Endothelial cell of umbilical vein (primary cell): ENCODE measurements at regions not wholly inside any gene's neighbourhood (a gene's known extent, or its start where the extent isn't known, plus 50 kb on each side); places are given as distances from the start of the nearest gene placed in this dataset.

ENCODE experiments used
- BruUV-seq: library from RNA; stranded (reverse); fragments of 400-500 nt; replicated peaks from 2 replicates; lab custom pipeline; 2021; lab: Mats Ljungman, UMichigan
- CTCF ChIA-PET: fragments of 300-600, 350-600 bp; sonication (Branson Sonifier 250); formaldehyde crosslinking; loops from one replicate; lab custom pipeline; 2021; ENCODE audit warnings: antibody characterized with exemption, inconsistent platforms; lab: Charles Lee
- POLR2A ChIA-PET: fragments of 300-600, 350-600 bp; sonication (Branson Sonifier 250); formaldehyde crosslinking; loops from one replicate; lab custom pipeline; 2021; ENCODE audit warnings: antibody characterized with exemption, inconsistent platforms; lab: Charles Lee
- DNase-seq: peaks from one replicate; pipeline ENCODE4 v3.0.0-alpha.2; 2011; ENCODE audit warnings: low read depth, low spot score
- FAIRE-seq: peaks from 2 replicates; lab custom pipeline; 2011; peaks lifted over from hg19 to GRCh38; lab: Jason Lieb, UNC
- H2AFZ ChIP-seq: 2 replicates; pipeline ENCODE4 v1.6.0; 2012; ENCODE audit warnings: low read depth, low read length, control low read depth, inconsistent platforms
- H3K27ac ChIP-seq: 2 replicates; pipeline ENCODE4 v1.5.1; 2011; ENCODE audit warnings: low read depth, mild to moderate bottlenecking, control low read depth, low read length, moderate library complexity; ENCODE audit not compliant: insufficient read depth
- H3K27me3 ChIP-seq, 2 experiments: 2 replicates each; pipeline versions ENCODE4 v1.6.0 to v1.6.1; 2011; ENCODE audit warnings: low read length in 2 of 2, mixed read lengths in 1 of 2; ENCODE audit not compliant: control insufficient read depth in 2 of 2, insufficient read depth in 2 of 2
- H3K36me3 ChIP-seq, 2 experiments: 2 replicates in 1 of 2; 3 replicates in 1 of 2; pipeline ENCODE4 v1.5.1; 2011; ENCODE audit warnings: low read length in 2 of 2, mild to moderate bottlenecking in 1 of 2, moderate library complexity in 1 of 2; ENCODE audit not compliant: control insufficient read depth in 2 of 2, insufficient read depth in 2 of 2; ENCODE audit errors: extremely low read depth in 1 of 2
- H3K4me1 ChIP-seq: 3 replicates; pipeline ENCODE4 v1.5.1; 2011; ENCODE audit warnings: mild to moderate bottlenecking, low read length; ENCODE audit not compliant: control insufficient read depth, insufficient read depth; ENCODE audit errors: extremely low read depth
- H3K4me2 ChIP-seq: 2 replicates; pipeline ENCODE4 v1.6.1; 2011; ENCODE audit warnings: low read length, control low read depth, mixed read lengths; ENCODE audit not compliant: insufficient read depth
- H3K4me3 ChIP-seq, 3 experiments: fragments of 200-600 bp in 1 of 3; sonication (generic), shearing (Covaris generic) in 1 of 3; replicated peaks in 1 of 3; 2 replicates each; pipeline ENCODE4 v1.5.1; 2011 to 2016; ENCODE audit warnings: control low read depth in 3 of 3, low read length in 3 of 3, mild to moderate bottlenecking in 2 of 3, inconsistent platforms in 1 of 3, low read depth in 1 of 3, moderate library complexity in 1 of 3; ENCODE audit not compliant: insufficient read depth in 1 of 3
- H3K79me2 ChIP-seq: 2 replicates; pipeline ENCODE4 v1.6.0; 2012; ENCODE audit warnings: low read length, inconsistent platforms; ENCODE audit not compliant: control insufficient read depth, insufficient read depth
- H3K9ac ChIP-seq: replicated peaks from 2 replicates; pipeline ENCODE3; 2011; ENCODE audit warnings: low read length, control low read depth; ENCODE audit not compliant: insufficient read depth; ENCODE audit errors: extremely low read depth
- H3K9me1 ChIP-seq: replicated peaks from 3 replicates; pipeline ENCODE4 v1.6.0; 2011; ENCODE audit warnings: mild to moderate bottlenecking, low read length; ENCODE audit not compliant: control insufficient read depth, insufficient read depth; ENCODE audit errors: extremely low read depth
- H3K9me3 ChIP-seq: replicated peaks from 2 replicates; pipeline ENCODE4 v1.5.1; 2012; ENCODE audit warnings: low read length, inconsistent platforms; ENCODE audit not compliant: control insufficient read depth, insufficient read depth
- H4K20me1 ChIP-seq: replicated peaks from 2 replicates; pipeline ENCODE3; 2011; ENCODE audit warnings: mild to moderate bottlenecking, low read length; ENCODE audit not compliant: control insufficient read depth, insufficient read depth; ENCODE audit errors: extremely low read depth
- EZH2 ChIP-seq: IDR thresholded peaks from 2 replicates; pipeline ENCODE4 v1.6.1; 2012; ENCODE audit warnings: borderline replicate concordance, low read depth, mild to moderate bottlenecking, moderate library complexity, low read length, inconsistent platforms; ENCODE audit not compliant: severe bottlenecking
- FOS ChIP-seq: IDR thresholded peaks from 2 replicates; pipeline ENCODE4 v1.6.1; 2011; ENCODE audit warnings: mild to moderate bottlenecking, low read length, moderate library complexity, borderline replicate concordance; ENCODE audit not compliant: insufficient read depth
- GATA2 ChIP-seq: IDR thresholded peaks from 2 replicates; pipeline ENCODE4 v1.7.0; 2011; ENCODE audit warnings: low read depth, mild to moderate bottlenecking, moderate library complexity, mixed read lengths, low read length; ENCODE audit not compliant: insufficient read length, insufficient read depth
- JUN ChIP-seq: IDR thresholded peaks from 2 replicates; pipeline ENCODE4 v1.6.1; 2011; ENCODE audit warnings: borderline replicate concordance, low read depth; ENCODE audit not compliant: insufficient read length, insufficient read depth
- MYC ChIP-seq: IDR thresholded peaks from one replicate; pipeline ENCODE4 v1.6.1; 2011; ENCODE audit warnings: mild to moderate bottlenecking, low read depth, low read length
- POLR2A ChIP-seq: IDR thresholded peaks from 2 replicates; pipeline ENCODE4 v1.6.1; 2012; ENCODE audit warnings: low read depth, mild to moderate bottlenecking, control low read depth, low read length
- POLR2AphosphoS5 ChIP-seq: IDR thresholded peaks from 2 replicates; pipeline ENCODE4 v1.6.1; 2012; ENCODE audit warnings: low read depth, mild to moderate bottlenecking, control low read depth, low read length, moderate library complexity; ENCODE audit not compliant: insufficient read depth
- dilution Hi-C: fragments of 300-500 bp; cut with MboI; formaldehyde crosslinking; loops from one replicate; pipeline ENCODE4 v1.15.0; 2019; ENCODE audit warnings: low sequenced_read_pairs; ENCODE audit not compliant: extremely low pct_ligation_motif_present
- intact Hi-C: fragments of 100-400 bp; cut with micrococcal nuclease; formaldehyde crosslinking; loops from one replicate; pipeline ENCODE4 v1.10.0; 2022
- TF ChIP-seq, protein P1 (sequence below), 2 donors: IDR thresholded peaks; 1 replicate in 1 of 2; 2 replicates in 1 of 2; pipeline ENCODE4 v1.5.1; 2011; ENCODE audit warnings: low read length in 2 of 2, mild to moderate bottlenecking in 2 of 2, moderate library complexity in 2 of 2, control low read depth in 1 of 2, inconsistent platforms in 1 of 2, low read depth in 1 of 2; ENCODE audit not compliant: insufficient read depth in 1 of 2; ENCODE audit errors: extremely low read depth in 1 of 2
- TF ChIP-seq, protein P2 (sequence below): IDR thresholded peaks from 2 replicates; pipeline ENCODE4 v1.6.1; 2011; ENCODE audit not compliant: insufficient read depth, insufficient read length

DNA sequence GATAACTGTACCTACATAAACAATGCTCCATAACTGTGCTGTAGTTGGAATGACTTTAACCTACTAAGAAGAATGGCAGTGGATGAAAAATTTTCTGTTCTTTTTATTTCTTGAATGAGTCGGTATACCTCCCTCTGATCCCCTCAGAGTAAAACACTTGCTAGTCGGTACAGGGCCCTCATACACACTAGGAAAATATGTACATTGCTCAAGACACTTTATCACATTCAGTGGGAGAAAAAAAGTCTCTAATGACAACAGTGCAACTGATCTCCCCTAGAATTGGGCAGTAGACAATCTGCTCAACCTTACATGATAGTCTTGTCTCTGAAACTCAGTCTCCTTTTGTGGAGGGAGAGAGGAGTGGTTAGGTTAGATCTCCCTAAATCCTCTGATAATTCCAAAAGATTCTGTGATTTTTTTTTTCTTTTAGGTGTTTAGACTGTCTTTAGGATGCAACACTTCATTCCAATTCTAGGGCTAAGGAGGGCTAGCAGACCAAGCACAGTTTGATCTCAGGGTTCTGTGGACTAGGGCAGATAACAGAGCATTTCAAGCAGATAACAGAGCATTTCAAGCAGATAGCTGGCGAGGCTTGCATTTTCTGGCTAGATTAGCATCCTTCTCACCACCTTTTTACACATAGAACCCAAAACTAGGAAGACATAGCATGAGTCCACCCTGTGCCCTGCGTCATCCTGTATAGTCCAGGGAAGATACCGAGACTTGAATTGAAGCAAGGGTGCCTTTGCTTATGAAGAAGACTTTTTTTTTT is 100.3 kb upstream of the TNFAIP3 start:
- peaks cover 12% of the 10 kb centered on the region for H3K4me1 ChIP-seq
- POLR2A ChIA-PET: no interaction called here
- H3K27ac ChIP-seq: no peak overlapping the region
- no peak overlapping the region for H3K4me2 ChIP-seq
- FAIRE-seq (no peak), DNase-seq (no peak)
- BruUV-seq: no TSS peak
- H3K9me3 ChIP-seq: no peaks in the 10 kb centered on the region
- no peaks in the 10 kb centered on the region for H4K20me1 ChIP-seq
- TF ChIP-seq, protein P1, sequence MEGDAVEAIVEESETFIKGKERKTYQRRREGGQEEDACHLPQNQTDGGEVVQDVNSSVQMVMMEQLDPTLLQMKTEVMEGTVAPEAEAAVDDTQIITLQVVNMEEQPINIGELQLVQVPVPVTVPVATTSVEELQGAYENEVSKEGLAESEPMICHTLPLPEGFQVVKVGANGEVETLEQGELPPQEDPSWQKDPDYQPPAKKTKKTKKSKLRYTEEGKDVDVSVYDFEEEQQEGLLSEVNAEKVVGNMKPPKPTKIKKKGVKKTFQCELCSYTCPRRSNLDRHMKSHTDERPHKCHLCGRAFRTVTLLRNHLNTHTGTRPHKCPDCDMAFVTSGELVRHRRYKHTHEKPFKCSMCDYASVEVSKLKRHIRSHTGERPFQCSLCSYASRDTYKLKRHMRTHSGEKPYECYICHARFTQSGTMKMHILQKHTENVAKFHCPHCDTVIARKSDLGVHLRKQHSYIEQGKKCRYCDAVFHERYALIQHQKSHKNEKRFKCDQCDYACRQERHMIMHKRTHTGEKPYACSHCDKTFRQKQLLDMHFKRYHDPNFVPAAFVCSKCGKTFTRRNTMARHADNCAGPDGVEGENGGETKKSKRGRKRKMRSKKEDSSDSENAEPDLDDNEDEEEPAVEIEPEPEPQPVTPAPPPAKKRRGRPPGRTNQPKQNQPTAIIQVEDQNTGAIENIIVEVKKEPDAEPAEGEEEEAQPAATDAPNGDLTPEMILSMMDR (IDR thresholded peaks at IDR 0.05; ENCODE audit: extremely low read depth in 1 of 2, insufficient read depth in 1 of 2, low read depth in 1 of 2, low read length in 2 of 2): no peak
- TF ChIP-seq GATA2 (no peak), POLR2AphosphoS5 (no peak), JUN (no peak), FOS (no peak), POLR2A (no peak), MYC (no peak), EZH2 (no peak)
- TF ChIP-seq, protein P2, sequence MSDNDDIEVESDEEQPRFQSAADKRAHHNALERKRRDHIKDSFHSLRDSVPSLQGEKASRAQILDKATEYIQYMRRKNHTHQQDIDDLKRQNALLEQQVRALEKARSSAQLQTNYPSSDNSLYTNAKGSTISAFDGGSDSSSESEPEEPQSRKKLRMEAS: no peak
- intact Hi-C loops: no loop called here
- no peaks in the 10 kb centered on the region for H3K36me3 ChIP-seq
- no peak overlapping the region for H3K4me3 ChIP-seq
- dilution Hi-C loops: no loop called here
- CTCF ChIA-PET: interaction anchor here (0.6 kb wide), 1 partner anchor 59 kb away, joined by 4 read pairs; no protein-coding TSS in a partner anchor
- H3K79me2 ChIP-seq: no peaks in the 10 kb centered on the region
- H2AFZ ChIP-seq: no peak overlapping the region
- no peak overlapping the region for H3K9ac ChIP-seq
- no peaks in the 10 kb centered on the region for H3K27me3 ChIP-seq
- no peaks in the 10 kb centered on the region for H3K9me1 ChIP-seq
